ENCODE measurements at regions not wholly inside any gene's neighbourhood (a gene's known extent, or its start where the extent isn't known, plus 50 kb on each side); places are given as distances from the start of the nearest gene placed in this dataset.

DNA sequence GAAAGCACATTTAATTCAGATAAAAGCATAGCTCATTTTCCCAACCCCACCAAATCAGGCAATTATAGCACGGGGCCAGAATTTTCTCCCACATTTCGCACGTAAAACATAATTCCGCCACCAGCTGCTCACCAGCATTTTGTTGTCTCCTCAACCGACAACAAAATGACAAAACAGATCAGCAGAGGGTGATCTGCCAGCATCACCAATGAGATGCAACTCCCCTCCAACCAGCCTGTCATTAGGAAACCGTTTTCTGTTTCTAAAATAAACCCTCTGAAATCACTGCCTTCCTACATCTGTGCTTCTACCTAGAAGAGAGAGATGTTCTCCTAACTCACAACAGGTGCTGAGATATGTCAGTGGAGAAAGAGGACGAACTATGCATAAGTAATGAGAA, 654.8 kb upstream of the CPEB2 start:
- TF ChIP-seq YY1 (IDR thresholded peaks at IDR 0.05; ENCODE audit: insufficient read depth, insufficient read length) = no peak
- TF ChIP-seq ZNF274 (IDR thresholded peaks at IDR 0.05; ENCODE audit: low read depth, low read length) = no peak
- no peak for TF ChIP-seq SUZ12 (IDR thresholded peaks at IDR 0.05; ENCODE audit: extremely low read depth, insufficient read depth, insufficient read length)

All from NT2/D1 (cell line).